Mammary epithelial cell (primary cell): ENCODE measurements at regions not wholly inside any gene's neighbourhood (a gene's known extent, or its start where the extent isn't known, plus 50 kb on each side); places are given as distances from the start of the nearest gene placed in this dataset.

Experiments used
- EZH2 ChIP-seq: IDR thresholded peaks from 2 replicates; pipeline ENCODE4 v1.6.1; 2012; ENCODE audit warnings: low read length, inconsistent platforms, borderline replicate concordance
- TF ChIP-seq, protein P1 (sequence below), 2 donors: IDR thresholded peaks in 1 of 2; conservative IDR thresholded peaks in 1 of 2; 2 replicates each; pipeline ENCODE4 v1.5.1; 2011 to 2012; ENCODE audit warnings: inconsistent platforms in 2 of 2, low read length in 2 of 2, mild to moderate bottlenecking in 2 of 2, control low read depth in 1 of 2, low read depth in 1 of 2; ENCODE audit not compliant: insufficient read depth in 1 of 2; ENCODE audit errors: extremely low read depth in 1 of 2

DNA sequence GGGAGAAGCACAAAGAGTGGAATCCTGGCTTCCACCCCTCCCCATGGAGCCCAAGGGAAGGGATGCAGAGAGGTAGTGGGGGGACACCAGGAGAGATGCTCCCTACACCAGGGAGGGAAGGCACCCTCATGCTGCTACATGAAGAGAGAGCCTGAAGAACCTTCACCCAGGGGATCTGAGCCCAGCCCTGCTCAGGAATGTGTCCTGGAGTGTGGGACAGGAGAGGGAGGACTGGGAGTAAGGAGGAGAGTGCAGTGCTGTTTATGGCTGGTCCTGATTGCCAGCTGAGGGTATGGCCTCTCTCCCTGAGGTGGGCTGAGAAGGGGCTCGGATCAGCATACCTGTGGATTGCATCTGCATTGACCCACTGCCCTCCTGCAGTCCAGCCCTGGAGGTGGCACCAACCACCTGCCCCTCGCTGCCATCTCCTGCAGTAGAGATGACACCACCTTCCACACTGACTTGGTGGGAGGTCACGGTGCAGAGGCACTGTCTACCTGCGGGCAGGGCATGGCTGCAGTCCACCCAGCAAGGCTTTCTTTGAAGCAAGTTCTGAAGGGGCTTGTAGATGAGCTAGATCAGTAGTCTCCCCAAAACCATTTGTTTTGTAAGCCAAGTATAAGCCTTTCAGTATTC, 114.9 kb upstream of the SLC25A48 start:
- TF ChIP-seq, protein P1, sequence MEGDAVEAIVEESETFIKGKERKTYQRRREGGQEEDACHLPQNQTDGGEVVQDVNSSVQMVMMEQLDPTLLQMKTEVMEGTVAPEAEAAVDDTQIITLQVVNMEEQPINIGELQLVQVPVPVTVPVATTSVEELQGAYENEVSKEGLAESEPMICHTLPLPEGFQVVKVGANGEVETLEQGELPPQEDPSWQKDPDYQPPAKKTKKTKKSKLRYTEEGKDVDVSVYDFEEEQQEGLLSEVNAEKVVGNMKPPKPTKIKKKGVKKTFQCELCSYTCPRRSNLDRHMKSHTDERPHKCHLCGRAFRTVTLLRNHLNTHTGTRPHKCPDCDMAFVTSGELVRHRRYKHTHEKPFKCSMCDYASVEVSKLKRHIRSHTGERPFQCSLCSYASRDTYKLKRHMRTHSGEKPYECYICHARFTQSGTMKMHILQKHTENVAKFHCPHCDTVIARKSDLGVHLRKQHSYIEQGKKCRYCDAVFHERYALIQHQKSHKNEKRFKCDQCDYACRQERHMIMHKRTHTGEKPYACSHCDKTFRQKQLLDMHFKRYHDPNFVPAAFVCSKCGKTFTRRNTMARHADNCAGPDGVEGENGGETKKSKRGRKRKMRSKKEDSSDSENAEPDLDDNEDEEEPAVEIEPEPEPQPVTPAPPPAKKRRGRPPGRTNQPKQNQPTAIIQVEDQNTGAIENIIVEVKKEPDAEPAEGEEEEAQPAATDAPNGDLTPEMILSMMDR (conservative IDR thresholded peaks at IDR 0.05 in 1 of 2, IDR thresholded peaks at IDR 0.05 in 1 of 2; ENCODE audit: extremely low read depth in 1 of 2, insufficient read depth in 1 of 2, low read depth in 1 of 2, low read length in 2 of 2), result no peak
- no peak for TF ChIP-seq EZH2
